IPS-18a (cell line): ENCODE measurements at regions not wholly inside any gene's neighbourhood (a gene's known extent, or its start where the extent isn't known, plus 50 kb on each side); places are given as distances from the start of the nearest gene placed in this dataset.

Experiments used
- H3K27ac ChIP-seq: one replicate; pipeline ENCODE4 v1.5.1; 2013; ENCODE audit warnings: low read length
- H3K27me3 ChIP-seq: one replicate; pipeline ENCODE4 v1.6.1; 2013; ENCODE audit warnings: mild to moderate bottlenecking, low read length; ENCODE audit not compliant: control insufficient read depth, insufficient read depth
- H3K36me3 ChIP-seq: one replicate; pipeline ENCODE4 v1.6.1; 2013; ENCODE audit warnings: low read depth, low read length; ENCODE audit not compliant: control insufficient read depth
- H3K4me1 ChIP-seq: one replicate; pipeline ENCODE4 v1.6.1; 2013; ENCODE audit warnings: low read depth, low read length; ENCODE audit not compliant: control insufficient read depth
- H3K4me3 ChIP-seq: one replicate; pipeline ENCODE4 v1.5.1; 2013; ENCODE audit warnings: low read length
- H3K9ac ChIP-seq: one replicate; pipeline ENCODE4 v1.6.1; 2013; ENCODE audit warnings: mild to moderate bottlenecking, low read length, moderate library complexity
- H3K9me3 ChIP-seq: one replicate; pipeline ENCODE4 v1.6.1; 2013; ENCODE audit warnings: low read depth, low read length; ENCODE audit not compliant: control insufficient read depth

DNA sequence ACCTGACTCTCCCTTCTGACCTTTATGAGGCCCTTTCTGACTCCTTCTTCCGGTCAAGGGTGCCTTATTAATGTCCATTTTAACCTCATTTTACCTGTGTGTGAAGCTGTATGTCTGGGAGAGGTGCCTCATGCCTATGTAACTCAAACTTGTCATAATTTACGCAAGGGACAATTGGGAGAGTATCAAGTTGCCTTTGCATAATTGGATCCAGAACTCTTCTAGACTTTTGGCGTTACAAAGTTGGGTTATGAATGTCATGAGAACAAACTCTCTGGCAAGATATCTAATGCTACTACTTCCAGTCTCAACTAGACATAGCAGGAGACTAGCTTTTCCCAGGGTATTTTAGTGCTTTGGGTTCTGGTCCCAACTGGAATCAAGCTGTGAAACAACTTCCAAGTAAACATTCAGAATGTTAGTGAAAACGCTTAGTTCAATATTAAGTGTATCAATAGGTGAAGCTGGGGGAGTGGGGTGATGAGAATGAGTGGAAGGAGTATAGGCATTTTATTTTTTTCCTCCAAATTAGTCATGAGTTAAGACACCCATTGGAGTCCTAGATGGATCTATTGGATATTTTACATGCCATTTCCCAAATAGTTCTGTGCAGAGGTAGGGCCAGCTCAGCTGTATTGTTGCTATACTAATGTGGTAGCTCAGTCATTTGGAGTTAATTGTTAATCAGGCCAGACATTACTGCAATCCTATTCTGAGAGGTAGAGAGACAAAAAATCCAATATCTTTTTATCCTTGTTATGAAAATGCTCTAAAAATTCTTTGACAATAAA is 159.9 kb downstream of the TFAP2B start:
- no peak overlapping the region for H3K9ac ChIP-seq
- H3K9me3 ChIP-seq: no peaks in the 10 kb centered on the region
- H3K4me3 ChIP-seq: no peak overlapping the region

GRCh38 chr6:50979171-50979525 is 160.5 kb downstream of the TFAP2B start:
- Histone ChIP-seq H3K4me3 (no peak overlapping the region), H3K36me3 (no peaks in the 10 kb centered on the region), H3K9me3 (no peaks in the 10 kb centered on the region)

More for the DNA sequence above, 159.9 kb downstream of the TFAP2B start:
- Histone ChIP-seq H3K36me3 (no peaks in the 10 kb centered on the region), H3K4me1 (peaks cover 7% of the 10 kb centered on the region), H3K27me3 (no peaks in the 10 kb centered on the region), H3K27ac (no peak overlapping the region)

GRCh38 chr6:50984135-50984534 is 165.5 kb downstream of the TFAP2B start:
- H3K9ac ChIP-seq: no peak overlapping the region
- no peaks in the 10 kb centered on the region for H3K27me3 ChIP-seq
- H3K4me1 ChIP-seq: peaks cover 7% of the 10 kb centered on the region
- no peaks in the 10 kb centered on the region for H3K9me3 ChIP-seq
- H3K36me3 ChIP-seq: no peaks in the 10 kb centered on the region
- no peak overlapping the region for H3K4me3 ChIP-seq
- no peak overlapping the region for H3K27ac ChIP-seq

More at GRCh38 chr6:50979171-50979525, 160.5 kb downstream of the TFAP2B start:
- Histone ChIP-seq H3K27me3 (no peaks in the 10 kb centered on the region), H3K27ac (no peak overlapping the region), H3K4me1 (peaks cover 7% of the 10 kb centered on the region), H3K9ac (no peak overlapping the region)

- H3K36me3 ChIP-seq: no peaks in the 10 kb centered on the region
Observed at GRCh38 chr6:50986319-50986718, 167.6 kb downstream of the TFAP2B start.

GRCh38 chr6:50989123-50989522 is 170.5 kb downstream of the TFAP2B start:
- H3K4me1 ChIP-seq: no peaks in the 10 kb centered on the region
- no peak overlapping the region for H3K27ac ChIP-seq
- no peak overlapping the region for H3K4me3 ChIP-seq
- H3K9ac ChIP-seq: no peak overlapping the region
- H3K36me3 ChIP-seq: no peaks in the 10 kb centered on the region
- H3K27me3 ChIP-seq: no peaks in the 10 kb centered on the region
- H3K9me3 ChIP-seq: no peaks in the 10 kb centered on the region

More at GRCh38 chr6:50986319-50986718, 167.6 kb downstream of the TFAP2B start:
- H3K9ac ChIP-seq: no peak overlapping the region
- no peaks in the 10 kb centered on the region for H3K27me3 ChIP-seq
- no peaks in the 10 kb centered on the region for H3K4me1 ChIP-seq
- H3K9me3 ChIP-seq: no peaks in the 10 kb centered on the region
- no peak overlapping the region for H3K4me3 ChIP-seq
- H3K27ac ChIP-seq: no peak overlapping the region

- no peaks in the 10 kb centered on the region for H3K4me1 ChIP-seq
- no peaks in the 10 kb centered on the region for H3K27me3 ChIP-seq
- no peaks in the 10 kb centered on the region for H3K9me3 ChIP-seq
- H3K27ac ChIP-seq: no peak overlapping the region
- H3K9ac ChIP-seq: no peak overlapping the region
- H3K4me3 ChIP-seq: no peak overlapping the region
- H3K36me3 ChIP-seq: no peaks in the 10 kb centered on the region
Observed at GRCh38 chr6:50990750-50991446, 172.2 kb downstream of the TFAP2B start.

DNA sequence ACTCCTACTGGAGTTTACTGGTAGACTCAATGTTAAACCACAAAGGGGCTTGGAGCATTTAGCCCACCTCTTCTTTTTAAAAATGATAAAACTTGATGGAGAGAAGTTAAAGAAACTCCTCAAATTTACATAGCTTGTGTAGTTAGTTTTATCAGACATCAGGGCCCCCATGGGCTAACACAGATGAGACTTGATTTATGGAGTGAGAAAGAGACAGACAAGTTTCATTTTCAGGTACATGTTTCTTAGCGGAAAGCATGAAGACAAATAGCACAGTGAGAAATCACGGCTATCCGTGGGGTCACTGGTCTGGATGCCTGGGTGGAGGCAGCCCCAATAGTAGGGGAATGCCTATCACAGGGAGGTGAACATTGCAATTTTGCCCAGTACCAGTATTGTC is 173.6 kb downstream of the TFAP2B start:
- H3K9ac ChIP-seq: no peak overlapping the region
- H3K4me3 ChIP-seq: no peak overlapping the region
- H3K9me3 ChIP-seq: no peaks in the 10 kb centered on the region
- H3K27me3 ChIP-seq: no peaks in the 10 kb centered on the region
- no peaks in the 10 kb centered on the region for H3K4me1 ChIP-seq
- H3K36me3 ChIP-seq: no peaks in the 10 kb centered on the region
- H3K27ac ChIP-seq: no peak overlapping the region

GRCh38 chr6:50992704-50993625 is 174.3 kb downstream of the TFAP2B start:
- Histone ChIP-seq H3K9ac (no peak overlapping the region), H3K27ac (no peak overlapping the region), H3K4me3 (no peak overlapping the region), H3K36me3 (no peaks in the 10 kb centered on the region), H3K27me3 (no peaks in the 10 kb centered on the region), H3K9me3 (no peaks in the 10 kb centered on the region), H3K4me1 (no peaks in the 10 kb centered on the region)

- Histone ChIP-seq H3K4me1 (no peaks in the 10 kb centered on the region), H3K36me3 (no peaks in the 10 kb centered on the region), H3K9ac (no peak overlapping the region), H3K4me3 (no peak overlapping the region), H3K9me3 (no peaks in the 10 kb centered on the region), H3K27me3 (no peaks in the 10 kb centered on the region), H3K27ac (no peak overlapping the region)
Observed at GRCh38 chr6:50993941-50994720, 175.5 kb downstream of the TFAP2B start.

- Histone ChIP-seq H3K27ac (no peak overlapping the region), H3K27me3 (no peaks in the 10 kb centered on the region), H3K4me3 (no peak overlapping the region), H3K9ac (no peak overlapping the region), H3K36me3 (no peaks in the 10 kb centered on the region), H3K4me1 (no peaks in the 10 kb centered on the region), H3K9me3 (no peaks in the 10 kb centered on the region)
Observed at GRCh38 chr6:50995036-50995435, 176.4 kb downstream of the TFAP2B start.

DNA sequence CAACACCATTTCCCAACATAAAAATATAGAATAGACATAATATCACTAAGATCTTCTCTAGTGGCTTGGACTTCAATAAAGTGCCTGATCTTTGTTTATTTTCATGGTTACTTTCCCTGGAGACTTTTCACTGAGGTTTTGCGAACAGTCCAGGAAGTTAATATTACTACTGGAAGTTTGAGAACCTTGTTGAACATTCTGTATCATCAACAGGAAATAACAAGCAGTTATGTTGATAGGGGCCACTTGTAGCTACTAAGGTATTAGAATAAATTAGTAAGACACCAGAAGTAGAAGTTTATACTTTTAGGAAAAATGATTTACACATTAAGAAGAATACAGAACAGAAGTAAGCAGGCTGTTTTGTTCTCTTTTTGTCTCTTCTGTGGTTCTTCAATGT is 180.2 kb downstream of the TFAP2B start:
- Histone ChIP-seq H3K27ac (no peak overlapping the region), H3K4me3 (no peak overlapping the region), H3K36me3 (no peaks in the 10 kb centered on the region), H3K9ac (no peak overlapping the region), H3K27me3 (no peaks in the 10 kb centered on the region), H3K9me3 (no peaks in the 10 kb centered on the region), H3K4me1 (no peaks in the 10 kb centered on the region)
